Fibroblast of the aortic adventitia (primary cell): ENCODE measurements at regions not wholly inside any gene's neighbourhood (a gene's known extent, or its start where the extent isn't known, plus 50 kb on each side); places are given as distances from the start of the nearest gene placed in this dataset.

Source experiments
- DNase-seq: peaks from one replicate; pipeline ENCODE4 v3.0.0-alpha.2; 2010; ENCODE audit warnings: low read depth
- H3K4me3 ChIP-seq: 2 replicates; pipeline ENCODE4 v1.5.1; 2011; ENCODE audit warnings: low read depth, mild to moderate bottlenecking, control low read depth, low read length, moderate library complexity
- CTCF ChIP-seq: IDR thresholded peaks from 2 replicates; pipeline ENCODE4 v1.5.1; 2011; ENCODE audit warnings: mild to moderate bottlenecking, low read length, control low read depth, inconsistent platforms; ENCODE audit not compliant: insufficient read depth

GRCh38 chr2:67642046-67642382, 244.9 kb downstream of the ETAA1 start:
- DNase-seq = peak; percentile 51
- no peak for TF ChIP-seq CTCF

GRCh38 chr2:67642961-67643360, 245.8 kb downstream of the ETAA1 start:
- H3K4me3 ChIP-seq = no peak overlapping the region
- DNase-seq = no peak
- TF ChIP-seq CTCF = no peak

More at GRCh38 chr2:67642046-67642382, 244.9 kb downstream of the ETAA1 start:
- no peak overlapping the region for H3K4me3 ChIP-seq

- peak; percentile 55 for DNase-seq
- H3K4me3 ChIP-seq = no peak overlapping the region
- no peak for TF ChIP-seq CTCF
These were observed 248.4 kb downstream of the ETAA1 start for GRCh38 chr2:67645280-67646138.

- no peak for TF ChIP-seq CTCF
These were observed 249.7 kb downstream of the ETAA1 start for GRCh38 chr2:67646714-67647333.

GRCh38 chr2:67649331-67650261, 252.5 kb downstream of the ETAA1 start:
- H3K4me3 ChIP-seq = no peak overlapping the region
- DNase-seq = peak; percentile 95
- no peak for TF ChIP-seq CTCF

More at GRCh38 chr2:67646714-67647333, 249.7 kb downstream of the ETAA1 start:
- H3K4me3 ChIP-seq = no peak overlapping the region
- no peak for DNase-seq

DNA sequence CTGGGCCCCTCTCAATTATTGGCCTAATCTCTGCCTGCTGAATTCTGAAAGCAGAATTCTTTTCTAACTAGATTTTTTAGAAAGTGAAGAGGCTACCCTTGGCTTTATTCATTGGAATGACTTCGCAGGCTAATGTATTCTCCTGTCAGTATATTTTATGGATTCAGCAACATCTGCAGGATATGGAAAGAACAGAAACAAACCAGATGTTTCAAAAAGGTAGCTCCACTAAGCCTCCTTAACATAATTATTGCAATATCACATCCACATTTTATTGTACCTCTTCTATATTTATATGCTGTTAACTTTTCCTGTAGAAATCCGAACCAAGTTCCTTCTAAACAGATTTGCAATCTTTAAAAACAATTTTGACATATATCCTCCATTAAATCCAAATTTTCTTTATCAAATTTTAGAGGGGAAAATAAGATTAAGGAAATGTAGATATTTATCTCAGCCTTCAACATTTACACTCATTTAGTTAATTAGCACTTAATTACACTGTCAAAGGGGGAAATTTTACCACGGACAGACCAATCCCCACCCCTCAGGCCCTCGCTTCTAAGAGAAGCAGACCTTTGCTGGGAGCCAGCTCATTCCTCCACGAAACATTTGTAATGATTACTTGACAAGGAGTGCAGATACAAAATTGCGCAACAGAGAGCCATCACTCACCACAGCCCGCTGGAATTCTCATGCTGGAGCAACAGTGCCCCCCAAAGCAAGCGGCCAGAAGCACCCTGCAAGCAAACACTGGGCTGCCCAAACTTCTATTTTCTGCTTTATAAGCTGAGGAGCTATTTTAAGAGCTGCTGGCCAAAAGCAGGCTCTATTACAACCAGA, 253.4 kb downstream of the ETAA1 start:
- TF ChIP-seq CTCF = peak; percentile 94
- H3K4me3 ChIP-seq = no peak overlapping the region
- peak; percentile 98 for DNase-seq
